ENCODE measurements at regions not wholly inside any gene's neighbourhood (a gene's known extent, or its start where the extent isn't known, plus 50 kb on each side); places are given as distances from the start of the nearest gene placed in this dataset.
A peak's percentile ranks its signal among the peaks of the same experiment; 100 is the strongest.

DNA sequence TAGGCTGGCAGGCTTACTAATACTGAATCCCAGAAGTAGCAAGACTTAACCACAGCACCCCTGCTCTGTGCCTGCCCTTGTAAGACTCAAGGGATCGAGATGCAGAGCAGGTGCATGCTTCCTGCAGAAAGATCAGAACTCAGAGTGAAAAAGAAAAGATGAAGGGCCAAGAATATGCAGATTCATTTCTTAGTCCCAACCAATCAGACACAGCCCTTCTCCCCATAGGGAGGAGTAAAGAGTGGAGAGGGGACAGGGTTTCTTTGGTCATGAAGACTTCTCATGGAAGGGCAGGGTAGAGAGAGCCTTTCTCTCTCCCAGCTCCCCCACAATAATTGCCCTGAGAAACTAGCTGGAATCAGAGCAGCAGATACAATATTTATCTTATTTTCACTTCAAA is 105.6 kb upstream of the MB21D2 start:
- no peak overlapping the region for H3K9ac ChIP-seq (ENCODE audit: insufficient read depth, low read length)
- H3K9me3 ChIP-seq (ENCODE audit: control insufficient read depth, insufficient read depth, low read depth, low read length), result no peaks in the 10 kb centered on the region
- TF ChIP-seq, protein P1, sequence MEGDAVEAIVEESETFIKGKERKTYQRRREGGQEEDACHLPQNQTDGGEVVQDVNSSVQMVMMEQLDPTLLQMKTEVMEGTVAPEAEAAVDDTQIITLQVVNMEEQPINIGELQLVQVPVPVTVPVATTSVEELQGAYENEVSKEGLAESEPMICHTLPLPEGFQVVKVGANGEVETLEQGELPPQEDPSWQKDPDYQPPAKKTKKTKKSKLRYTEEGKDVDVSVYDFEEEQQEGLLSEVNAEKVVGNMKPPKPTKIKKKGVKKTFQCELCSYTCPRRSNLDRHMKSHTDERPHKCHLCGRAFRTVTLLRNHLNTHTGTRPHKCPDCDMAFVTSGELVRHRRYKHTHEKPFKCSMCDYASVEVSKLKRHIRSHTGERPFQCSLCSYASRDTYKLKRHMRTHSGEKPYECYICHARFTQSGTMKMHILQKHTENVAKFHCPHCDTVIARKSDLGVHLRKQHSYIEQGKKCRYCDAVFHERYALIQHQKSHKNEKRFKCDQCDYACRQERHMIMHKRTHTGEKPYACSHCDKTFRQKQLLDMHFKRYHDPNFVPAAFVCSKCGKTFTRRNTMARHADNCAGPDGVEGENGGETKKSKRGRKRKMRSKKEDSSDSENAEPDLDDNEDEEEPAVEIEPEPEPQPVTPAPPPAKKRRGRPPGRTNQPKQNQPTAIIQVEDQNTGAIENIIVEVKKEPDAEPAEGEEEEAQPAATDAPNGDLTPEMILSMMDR (conservative IDR thresholded peaks at IDR 0.05 in 1 of 2, IDR thresholded peaks at IDR 0.05 in 1 of 2; ENCODE audit: low read depth in 1 of 2, low read length in 2 of 2), result no peak
- TF ChIP-seq EZH2 (IDR thresholded peaks at IDR 0.05; ENCODE audit: low read length, missing control alignments), result no peak
- H3K27me3 ChIP-seq (ENCODE audit: control insufficient read depth, insufficient read depth, low read length), result no peaks in the 10 kb centered on the region
- no peak overlapping the region for H3K4me2 ChIP-seq (ENCODE audit: extremely low read depth, insufficient read depth, low read length)
- H3K36me3 ChIP-seq (ENCODE audit: control insufficient read depth, insufficient read depth, low read length), result no peaks in the 10 kb centered on the region
- DNase-seq (ENCODE audit: low read depth in 2 of 2), result no peak
- H3K79me2 ChIP-seq (ENCODE audit: control insufficient read depth, insufficient read depth, low read length), result no peaks in the 10 kb centered on the region
- no peak overlapping the region for H3K27ac ChIP-seq (ENCODE audit: insufficient read depth, low read length)
- H3K4me1 ChIP-seq (ENCODE audit: control insufficient read depth, extremely low read depth, insufficient read depth, low read length), result no peaks in the 10 kb centered on the region
- no peaks in the 10 kb centered on the region for H4K20me1 ChIP-seq (ENCODE audit: control insufficient read depth, extremely low read depth, insufficient read depth, low read length)
- no peak overlapping the region for H2AFZ ChIP-seq (ENCODE audit: low read length)
- no peak overlapping the region for H3K4me3 ChIP-seq (replicated peaks in 1 of 4; ENCODE audit: control extremely low read depth in 1 of 4, insufficient read depth in 1 of 4, low read depth in 3 of 4, low read length in 4 of 4)

DNA sequence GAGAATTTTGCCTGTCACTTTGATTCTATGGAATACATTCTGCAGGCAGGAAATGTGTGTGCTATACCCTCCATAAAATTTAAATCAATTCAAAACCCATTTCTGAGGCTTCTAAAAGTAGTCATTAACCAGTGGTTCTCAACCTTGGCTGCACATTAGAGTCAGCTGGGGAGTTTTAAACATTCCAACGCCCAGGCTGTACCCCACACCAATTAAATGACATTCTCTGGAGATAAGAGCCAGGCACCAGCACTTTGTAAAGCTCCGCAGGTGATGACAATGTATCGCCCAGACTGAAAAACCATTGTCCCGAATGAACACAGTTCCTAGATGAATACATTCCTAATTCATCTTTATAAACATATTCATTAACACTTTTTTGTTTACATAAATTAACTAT is 110.6 kb upstream of the MB21D2 start:
- Histone ChIP-seq H3K27ac (ENCODE audit: insufficient read depth, low read length) (no peak overlapping the region), H4K20me1 (ENCODE audit: control insufficient read depth, extremely low read depth, insufficient read depth, low read length) (no peaks in the 10 kb centered on the region), H3K9ac (ENCODE audit: insufficient read depth, low read length) (no peak overlapping the region), H3K4me3 (replicated peaks in 1 of 4; ENCODE audit: control extremely low read depth in 1 of 4, insufficient read depth in 1 of 4, low read depth in 3 of 4, low read length in 4 of 4) (no peak overlapping the region), H3K4me2 (ENCODE audit: extremely low read depth, insufficient read depth, low read length) (no peak overlapping the region), H3K79me2 (ENCODE audit: control insufficient read depth, insufficient read depth, low read length) (no peaks in the 10 kb centered on the region), H2AFZ (ENCODE audit: low read length) (no peak overlapping the region), H3K27me3 (ENCODE audit: control insufficient read depth, insufficient read depth, low read length) (no peaks in the 10 kb centered on the region), H3K4me1 (ENCODE audit: control insufficient read depth, extremely low read depth, insufficient read depth, low read length) (no peaks in the 10 kb centered on the region), H3K36me3 (ENCODE audit: control insufficient read depth, insufficient read depth, low read length) (no peaks in the 10 kb centered on the region), H3K9me3 (ENCODE audit: control insufficient read depth, insufficient read depth, low read depth, low read length) (no peaks in the 10 kb centered on the region)
- no peak for DNase-seq (ENCODE audit: low read depth in 2 of 2)
- TF ChIP-seq, protein P1 (conservative IDR thresholded peaks at IDR 0.05 in 1 of 2, IDR thresholded peaks at IDR 0.05 in 1 of 2; ENCODE audit: low read depth in 1 of 2, low read length in 2 of 2), result no peak
- TF ChIP-seq EZH2 (IDR thresholded peaks at IDR 0.05; ENCODE audit: low read length, missing control alignments), result no peak

DNA sequence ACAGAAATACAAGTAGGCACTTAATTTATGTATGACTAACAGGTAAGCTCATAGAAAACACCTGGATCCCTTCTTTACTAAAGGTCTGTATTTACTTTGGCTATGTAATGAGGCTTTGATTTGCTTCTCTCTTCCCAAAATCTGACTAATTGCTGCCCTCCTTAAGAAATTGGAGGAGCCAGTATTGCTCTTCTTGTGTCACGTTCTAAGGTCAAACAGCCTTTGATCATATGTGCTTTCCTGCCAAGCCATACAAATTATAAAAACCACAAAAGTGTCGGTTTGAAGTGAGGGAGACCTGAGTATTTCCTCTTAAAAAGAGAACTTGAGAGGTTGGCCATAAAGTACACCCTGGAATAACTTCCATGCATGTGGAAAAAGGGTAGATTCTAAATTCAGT is 112.1 kb upstream of the MB21D2 start:
- H3K27ac ChIP-seq (ENCODE audit: insufficient read depth, low read length), result no peak overlapping the region
- DNase-seq (ENCODE audit: low read depth in 2 of 2), result peak in 1 of 2 donors; percentile 20
- H3K79me2 ChIP-seq (ENCODE audit: control insufficient read depth, insufficient read depth, low read length), result no peaks in the 10 kb centered on the region
- H3K9me3 ChIP-seq (ENCODE audit: control insufficient read depth, insufficient read depth, low read depth, low read length), result no peaks in the 10 kb centered on the region
- no peaks in the 10 kb centered on the region for H4K20me1 ChIP-seq (ENCODE audit: control insufficient read depth, extremely low read depth, insufficient read depth, low read length)
- H3K27me3 ChIP-seq (ENCODE audit: control insufficient read depth, insufficient read depth, low read length), result no peaks in the 10 kb centered on the region
- no peak overlapping the region for H3K4me2 ChIP-seq (ENCODE audit: extremely low read depth, insufficient read depth, low read length)
- no peak overlapping the region for H3K4me3 ChIP-seq (replicated peaks in 1 of 4; ENCODE audit: control extremely low read depth in 1 of 4, insufficient read depth in 1 of 4, low read depth in 3 of 4, low read length in 4 of 4)
- TF ChIP-seq, protein P1 (conservative IDR thresholded peaks at IDR 0.05 in 1 of 2, IDR thresholded peaks at IDR 0.05 in 1 of 2; ENCODE audit: low read depth in 1 of 2, low read length in 2 of 2), result no peak
- no peaks in the 10 kb centered on the region for H3K4me1 ChIP-seq (ENCODE audit: control insufficient read depth, extremely low read depth, insufficient read depth, low read length)
- H2AFZ ChIP-seq (ENCODE audit: low read length), result no peak overlapping the region
- H3K36me3 ChIP-seq (ENCODE audit: control insufficient read depth, insufficient read depth, low read length), result no peaks in the 10 kb centered on the region
- H3K9ac ChIP-seq (ENCODE audit: insufficient read depth, low read length), result no peak overlapping the region

All from fibroblast of lung (primary cell).